ENCODE measurements at regions not wholly inside any gene's neighbourhood (a gene's known extent, or its start where the extent isn't known, plus 50 kb on each side); places are given as distances from the start of the nearest gene placed in this dataset.
"Not testable (repeated sequence)": the region's sequence is repeated elsewhere in the genome, so short reads cannot be mapped to it uniquely, and the experiment has no call there.

- no peak for DNase-seq (ENCODE audit: low spot score)
Observed at GRCh38 chr7:112540839-112541577, 60.2 kb downstream of the LSMEM1 start.

GRCh38 chr7:112546723-112547513 is 66.1 kb downstream of the LSMEM1 start:
- DNase-seq (ENCODE audit: low spot score) = no peak

- DNase-seq (ENCODE audit: low spot score) = no peak
Observed at GRCh38 chr7:112547916-112548315, 67.1 kb downstream of the LSMEM1 start.

GRCh38 chr7:112550468-112551060 is 69.8 kb downstream of the LSMEM1 start:
- DNase-seq (ENCODE audit: low spot score) = peak; percentile 67

- DNase-seq (ENCODE audit: low spot score) = not testable (repeated sequence)
Observed at GRCh38 chr7:112551521-112551920, 70.7 kb downstream of the LSMEM1 start.

GRCh38 chr7:112554591-112554990 is 73.8 kb downstream of the LSMEM1 start:
- DNase-seq (ENCODE audit: low spot score) = no peak

GRCh38 chr7:112556633-112557032 is 75.8 kb downstream of the LSMEM1 start:
- no peak for DNase-seq (ENCODE audit: low spot score)

- no peak for DNase-seq (ENCODE audit: low spot score)
Observed at GRCh38 chr7:112566442-112567324, 85.9 kb downstream of the LSMEM1 start.

- DNase-seq (ENCODE audit: low spot score) = no peak
Observed at GRCh38 chr7:112567388-112567787, 86.6 kb downstream of the LSMEM1 start.

- DNase-seq (ENCODE audit: low spot score) = no peak
Observed at GRCh38 chr7:112571852-112572607, 91.2 kb downstream of the LSMEM1 start.

GRCh38 chr7:112572669-112573301 is 92.0 kb downstream of the LSMEM1 start:
- no peak for DNase-seq (ENCODE audit: low spot score)

GRCh38 chr7:112573302-112574039 is 92.7 kb downstream of the LSMEM1 start:
- DNase-seq (ENCODE audit: low spot score) = peak; percentile 26

GRCh38 chr7:112575864-112576263 is 95.1 kb downstream of the LSMEM1 start:
- DNase-seq (ENCODE audit: low spot score) = no peak

GRCh38 chr7:112579388-112579787 is 98.6 kb downstream of the LSMEM1 start:
- no peak for DNase-seq (ENCODE audit: low spot score)

GRCh38 chr7:112580717-112581435 is 100.1 kb downstream of the LSMEM1 start:
- no peak for DNase-seq (ENCODE audit: low spot score)

GRCh38 chr7:112581529-112581928 is 100.7 kb downstream of the LSMEM1 start:
- DNase-seq (ENCODE audit: low spot score) = no peak

GRCh38 chr7:112584290-112584689 is 103.5 kb downstream of the LSMEM1 start:
- no peak for DNase-seq (ENCODE audit: low spot score)

GRCh38 chr7:112587504-112587903 is 106.7 kb downstream of the LSMEM1 start:
- DNase-seq (ENCODE audit: low spot score) = no peak

All from H4 (cell line).